IMR-90 (cell line): ENCODE measurements at regions not wholly inside any gene's neighbourhood (a gene's known extent, or its start where the extent isn't known, plus 50 kb on each side); places are given as distances from the start of the nearest gene placed in this dataset.

Source experiments
- ATAC-seq: fragments of 200-7000 bp; cut with Tn5 transposase; 2 replicates; pipeline ENCODE4 v1.9.1; 2020; ENCODE audit warnings: low read depth, mild to moderate bottlenecking, moderate library complexity
- BruUV-seq: library from RNA; stranded (reverse); fragments of 400-500 nt; replicated peaks from 2 replicates; lab custom pipeline; 2021; lab: Mats Ljungman, UMichigan
- CTCF ChIA-PET: fragments of 300-600 bp; formaldehyde crosslinking; extraction: SDS; loops from one replicate; lab custom pipeline; 2021; ENCODE audit warnings: antibody characterized with exemption; lab: Yijun Ruan, JAX
- POLR2A ChIA-PET: fragments of 300-600 bp; sonication (Branson Sonifier 250); formaldehyde crosslinking; loops from one replicate; lab custom pipeline; 2022; ENCODE audit warnings: antibody characterized with exemption; ENCODE audit not compliant: unreplicated experiment; lab: Charles Lee
- DNase-seq: peaks from one replicate; pipeline ENCODE4 v3.0.0; 2013
- H2AFZ ChIP-seq: replicated peaks from 2 replicates; pipeline ENCODE3; 2013; ENCODE audit warnings: low read length, mild to moderate bottlenecking; ENCODE audit not compliant: poor library complexity
- H2AK5ac ChIP-seq: 2 replicates; pipeline ENCODE4 v1.6.1; 2013; ENCODE audit warnings: low read depth, low read length, inconsistent platforms
- H2AK9ac ChIP-seq: replicated peaks from 2 replicates; pipeline ENCODE3; 2013; ENCODE audit warnings: mild to moderate bottlenecking, low read depth, low read length, moderate library complexity; ENCODE audit not compliant: poor library complexity
- H2BK120ac ChIP-seq: 2 replicates; pipeline ENCODE4 v1.6.1; 2013; ENCODE audit warnings: low read depth, low read length, inconsistent platforms
- H2BK15ac ChIP-seq: 3 replicates; pipeline ENCODE4 v1.6.1; 2013; ENCODE audit warnings: low read depth, low read length, inconsistent platforms
- H2BK20ac ChIP-seq: 2 replicates; pipeline ENCODE4 v1.6.1; 2013; ENCODE audit warnings: low read depth, mild to moderate bottlenecking, inconsistent platforms, low read length, moderate library complexity
- H2BK5ac ChIP-seq: 2 replicates; pipeline ENCODE4 v1.6.1; 2013; ENCODE audit warnings: mild to moderate bottlenecking, low read depth, low read length, inconsistent platforms; ENCODE audit not compliant: poor library complexity, severe bottlenecking
- H3K14ac ChIP-seq: replicated peaks from 2 replicates; pipeline ENCODE4 v1.6.1; 2013; ENCODE audit warnings: low read depth, low read length, inconsistent platforms
- H3K18ac ChIP-seq: 2 replicates; pipeline ENCODE4 v1.6.1; 2013; ENCODE audit warnings: low read depth, low read length, control low read depth
- H3K23ac ChIP-seq: 2 replicates; pipeline ENCODE4 v1.6.1; 2013; ENCODE audit warnings: low read depth, low read length, inconsistent platforms
- H3K27ac ChIP-seq: 2 replicates; pipeline ENCODE4 v1.5.1; 2013; ENCODE audit warnings: mild to moderate bottlenecking, control low read depth, low read length; ENCODE audit not compliant: insufficient read depth
- H3K27me3 ChIP-seq: 2 replicates; pipeline ENCODE4 v1.6.1; 2013; ENCODE audit warnings: low read length; ENCODE audit not compliant: control insufficient read depth, insufficient read depth
- H3K36me3 ChIP-seq: 2 replicates; pipeline ENCODE4 v1.6.1; 2013; ENCODE audit warnings: low read length, mixed read lengths; ENCODE audit not compliant: control insufficient read depth, insufficient read depth
- H3K4ac ChIP-seq: 2 replicates; pipeline ENCODE4 v1.6.1; 2013; ENCODE audit warnings: low read depth, low read length, inconsistent platforms
- H3K4me1 ChIP-seq: 2 replicates; pipeline ENCODE4 v1.6.1; 2013; ENCODE audit warnings: low read length, mixed read lengths; ENCODE audit not compliant: control insufficient read depth, insufficient read depth
- H3K4me2 ChIP-seq: 2 replicates; pipeline ENCODE4 v1.6.1; 2013; ENCODE audit warnings: low read depth, mild to moderate bottlenecking, control low read depth, low read length, moderate library complexity
- H3K4me3 ChIP-seq: 2 replicates; pipeline ENCODE4 v1.5.1; 2013; ENCODE audit warnings: low read depth, mild to moderate bottlenecking, control low read depth, low read length, moderate library complexity; ENCODE audit not compliant: insufficient read depth
- H3K56ac ChIP-seq: 2 replicates; pipeline ENCODE4 v1.6.1; 2013; ENCODE audit warnings: low read length, inconsistent platforms; ENCODE audit not compliant: insufficient read depth; ENCODE audit errors: extremely low read depth
- H3K79me1 ChIP-seq, 2 experiments: 2 replicates each; pipeline ENCODE4 v1.6.1; 2013; ENCODE audit warnings: low read length in 2 of 2, inconsistent platforms in 1 of 2, low read depth in 1 of 2
- H3K9ac ChIP-seq: 2 replicates; pipeline ENCODE4 v1.6.1; 2013; ENCODE audit warnings: low read depth, low read length, control low read depth
- H3K9me1 ChIP-seq: 2 replicates; pipeline ENCODE4 v1.6.1; 2013; ENCODE audit warnings: low read length, inconsistent platforms; ENCODE audit not compliant: insufficient read depth
- H3K9me3 ChIP-seq: 2 replicates; pipeline ENCODE4 v1.6.1; 2013; ENCODE audit warnings: low read length; ENCODE audit not compliant: control insufficient read depth, insufficient read depth
- H4K20me1 ChIP-seq: 2 replicates; pipeline ENCODE4 v1.6.1; 2013; ENCODE audit warnings: low read length, inconsistent platforms; ENCODE audit not compliant: insufficient read depth
- H4K5ac ChIP-seq: 2 replicates; pipeline ENCODE4 v1.6.1; 2013; ENCODE audit warnings: mild to moderate bottlenecking, low read depth, low read length, control low read depth
- H4K8ac ChIP-seq, 2 experiments: 2 replicates each; pipeline ENCODE4 v1.6.1; 2013; ENCODE audit warnings: low read depth in 2 of 2, low read length in 2 of 2, control low read depth in 1 of 2, inconsistent platforms in 1 of 2
- H4K91ac ChIP-seq: 2 replicates; pipeline ENCODE4 v1.6.1; 2013; ENCODE audit warnings: low read depth, low read length, inconsistent platforms; ENCODE audit not compliant: insufficient read depth
- CHD1 ChIP-seq: IDR thresholded peaks from 2 replicates; pipeline ENCODE4 v1.6.1; 2012; ENCODE audit warnings: low read depth, low read length, improper control_type of control experiment
- FOS ChIP-seq: fragments of 150-350 bp; IDR thresholded peaks from 2 replicates; pipeline ENCODE4 v1.6.1; 2016; ENCODE audit warnings: low read depth, low read length
- MAZ ChIP-seq: IDR thresholded peaks from 2 replicates; pipeline ENCODE4 v1.6.1; 2012; ENCODE audit warnings: low read depth, mild to moderate bottlenecking, low read length, improper control_type of control experiment, moderate library complexity, borderline replicate concordance
- SMC3 ChIP-seq: fragments of 150-350 bp; IDR thresholded peaks from 2 replicates; pipeline ENCODE4 v1.6.1; 2016; ENCODE audit warnings: low read depth, mild to moderate bottlenecking, antibody characterized with exemption, low read length, moderate library complexity
- WGBS, 2 experiments: methylation state at CpG; one replicate each; pipeline versions ENCODE4 v1.1.5 to v1.1.7; 2013; ENCODE audit warnings: missing lambda C conversion rate in 2 of 2; ENCODE audit not compliant: insufficient read length in 1 of 2; ENCODE audit errors: extremely low coverage in 2 of 2; 5-methylcytosine and 5-hydroxymethylcytosine counted together
- dilution Hi-C: fragments of 300-500 bp; cut with HindIII; formaldehyde crosslinking; loops from one replicate; pipeline ENCODE4 v1.14.3; 2018; ENCODE audit warnings: low sequenced_read_pairs; ENCODE audit not compliant: unreplicated experiment
- in situ Hi-C: fragments of 300-500 bp; cut with MboI; formaldehyde crosslinking; loops from 3 replicates; pipeline ENCODE4 v1.14.3; 2019; ENCODE audit warnings: low sequenced_read_pairs, inconsistent platforms, mixed read lengths
- intact Hi-C: fragments of 100-400 bp; cut with micrococcal nuclease; formaldehyde crosslinking; loops from 2 replicates; pipeline ENCODE4 v1.10.0; 2022

DNA sequence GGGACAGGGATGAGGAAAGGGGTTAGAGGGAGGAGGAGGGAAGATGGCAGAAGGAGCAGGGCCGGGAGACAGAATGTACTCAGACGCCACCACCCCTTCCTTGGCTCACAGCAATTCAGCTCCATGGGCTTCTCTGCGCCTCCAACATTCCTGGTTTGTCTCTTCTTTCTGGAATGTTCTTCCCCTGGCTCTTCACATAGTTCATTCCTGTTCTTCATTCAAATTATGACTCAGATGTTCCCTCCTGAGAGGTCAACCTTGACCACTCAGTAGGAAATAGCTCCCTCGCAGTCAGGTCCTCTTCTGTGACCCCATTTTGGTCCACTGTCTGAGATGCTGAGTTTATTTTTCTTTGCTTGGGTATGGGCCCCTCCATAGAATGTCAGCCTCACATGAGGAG lies 203.2 kb downstream of the C1orf94 start:
- WGBS, 2 experiments: no CpG with 5 or more reads among the region's 4 CpGs
- Histone ChIP-seq H2AFZ (no peak overlapping the region), H4K5ac (no peak overlapping the region), H3K9ac (no peak overlapping the region), H2BK120ac (no peak overlapping the region), H3K9me1 (no peaks in the 10 kb centered on the region), H3K18ac (no peak overlapping the region), H3K27ac (no peak overlapping the region), H3K4me1 (no peaks in the 10 kb centered on the region), H3K4me2 (no peak overlapping the region), H3K14ac (no peak overlapping the region), H3K23ac (no peak overlapping the region), H3K9me3 (peaks cover 17% of the 10 kb centered on the region), H4K91ac (no peak overlapping the region), H3K4me3 (no peak overlapping the region), H3K36me3 (no peaks in the 10 kb centered on the region), H3K4ac (no peak overlapping the region), H2BK20ac (no peak overlapping the region), H3K56ac (no peak overlapping the region), H2AK9ac (no peak overlapping the region), H2BK15ac (no peak overlapping the region), H2BK5ac (no peak overlapping the region), H4K20me1 (no peaks in the 10 kb centered on the region), H4K8ac (no peak overlapping the region), H3K27me3 (no peaks in the 10 kb centered on the region), H2AK5ac (no peak overlapping the region), H3K79me1 (no peaks in the 10 kb centered on the region)
- intact Hi-C loops (no loop called here), dilution Hi-C loops (no loop called here), in situ Hi-C loops (no loop called here)
- POLR2A ChIA-PET: no interaction called here
- DNase-seq (no peak), ATAC-seq (no peak)
- CTCF ChIA-PET: no interaction called here
- TF ChIP-seq FOS: no peak
- no peak for TF ChIP-seq MAZ
- no peak for TF ChIP-seq CHD1
- no peak for TF ChIP-seq SMC3
- no TSS peak for BruUV-seq
